H1 (cell line): ENCODE measurements at regions not wholly inside any gene's neighbourhood (a gene's known extent, or its start where the extent isn't known, plus 50 kb on each side); places are given as distances from the start of the nearest gene placed in this dataset.

Experiments
- CTCF ChIP-seq, 3 experiments: IDR thresholded peaks; 1 replicate in 2 of 3; 2 replicates in 1 of 3; pipeline versions ENCODE4 v1.5.1 to v1.6.1; 2011; ENCODE audit warnings: low read length in 3 of 3, mild to moderate bottlenecking in 3 of 3, inconsistent platforms in 2 of 3, low read depth in 1 of 3, moderate library complexity in 1 of 3; ENCODE audit not compliant: insufficient read depth in 1 of 3; ENCODE audit errors: control extremely low read depth in 1 of 3
- HDAC2 ChIP-seq, 2 experiments: fragments of 300-600 bp in 1 of 2; sonication (generic) in 1 of 2; IDR thresholded peaks; 2 replicates each; pipeline ENCODE4 v1.6.1; 2011 to 2012; ENCODE audit warnings: low read depth in 2 of 2, low read length in 2 of 2, mild to moderate bottlenecking in 2 of 2, moderate library complexity in 2 of 2, borderline replicate concordance in 1 of 2, inconsistent platforms in 1 of 2
- MAX ChIP-seq: IDR thresholded peaks from 2 replicates; pipeline ENCODE4 v1.6.1; 2012; ENCODE audit warnings: inconsistent platforms
- POLR2AphosphoS5 ChIP-seq: IDR thresholded peaks from 2 replicates; pipeline ENCODE4 v1.6.1; 2011; ENCODE audit warnings: low read depth, low read length
- SP1 ChIP-seq: IDR thresholded peaks from 2 replicates; pipeline ENCODE4 v1.6.1; 2011; ENCODE audit warnings: low read depth, low read length
- SP2 ChIP-seq: IDR thresholded peaks from 2 replicates; pipeline ENCODE4 v1.6.1; 2012; ENCODE audit warnings: mild to moderate bottlenecking, low read length, inconsistent platforms

GRCh38 chr16:80059836-80060235 lies 459.3 kb upstream of the MAF start:
- no peak for TF ChIP-seq SP2
- TF ChIP-seq POLR2AphosphoS5, result no peak
- no peak for TF ChIP-seq SP1
- TF ChIP-seq MAX, result no peak
- TF ChIP-seq CTCF (IDR thresholded peaks at IDR 0.05; ENCODE audit: control extremely low read depth in 1 of 3, insufficient read depth in 1 of 3, low read depth in 1 of 3, low read length in 3 of 3), result no peak
- TF ChIP-seq HDAC2 (IDR thresholded peaks at IDR 0.05; ENCODE audit: borderline replicate concordance in 1 of 2, low read depth in 2 of 2, low read length in 2 of 2), result no peak
